Esophagus muscularis mucosa (tissue), 4 donors: ENCODE measurements at regions not wholly inside any gene's neighbourhood (a gene's known extent, or its start where the extent isn't known, plus 50 kb on each side); places are given as distances from the start of the nearest gene placed in this dataset.

Source experiments
- DNase-seq: peaks from one replicate; pipeline ENCODE4 v3.0.0-alpha.2; 2017; ENCODE audit errors: extremely low spot score
- H3K27ac ChIP-seq, 4 donors: fragments of 200-600 bp; sonication (generic); replicated peaks in 1 of 4; 1 replicate in 3 of 4; 2 replicates in 1 of 4; pipeline ENCODE4 v1.5.1; 2016 to 2019; ENCODE audit warnings: mild to moderate bottlenecking in 1 of 4
- H3K27me3 ChIP-seq, 4 donors: fragments of 200-600 bp; sonication (generic); one replicate each; pipeline versions ENCODE4 v1.5.1 to v1.6.0; 2016 to 2019
- H3K36me3 ChIP-seq, 4 donors: fragments of 200-600 bp; sonication (generic); one replicate each; pipeline ENCODE4 v1.5.1; 2016 to 2019
- H3K4me1 ChIP-seq, 4 donors: fragments of 200-600 bp; sonication (generic); one replicate each; pipeline ENCODE4 v1.5.1; 2016 to 2019
- H3K4me3 ChIP-seq, 4 donors: fragments of 200-600 bp; sonication (generic); 1 replicate in 2 of 4; 2 replicates in 2 of 4; pipeline ENCODE4 v1.5.1; 2016 to 2019; ENCODE audit warnings: mild to moderate bottlenecking in 4 of 4, moderate library complexity in 1 of 4
- H3K9me3 ChIP-seq, 4 donors: fragments of 200-600 bp; sonication (generic); 1 replicate in 3 of 4; 2 replicates in 1 of 4; pipeline ENCODE4 v1.5.1; 2016 to 2019
- EP300 ChIP-seq: sonication (generic); formaldehyde crosslinking; IDR thresholded peaks from one replicate; pipeline ENCODE4 v1.6.1; 2017; ENCODE audit warnings: antibody characterized with exemption
- POLR2A ChIP-seq: fragments of 450-650 bp; IDR thresholded peaks from one replicate; pipeline ENCODE4 v1.6.1; 2017; ENCODE audit warnings: antibody characterized with exemption, moderate library complexity, mild to moderate bottlenecking, low read depth
- POLR2AphosphoS5 ChIP-seq, 2 donors: sonication (generic); formaldehyde crosslinking; IDR thresholded peaks; one replicate each; pipeline ENCODE4 v1.6.1; 2017; ENCODE audit warnings: antibody characterized with exemption in 2 of 2
- WGBS: methylation state at CpG from one replicate; pipeline ENCODE4 v1.1.5; 2018; 5-methylcytosine and 5-hydroxymethylcytosine counted together
- intact Hi-C: fragments of 100-400 bp; cut with DNase I; formaldehyde crosslinking; loops from one replicate; pipeline ENCODE4 v1.15.1; 2023
- TF ChIP-seq, protein P1 (sequence below), 3 experiments: fragments of 200-600 bp in 2 of 3; fragments of 450-650 bp in 1 of 3; sonication (generic) in 2 of 3; IDR thresholded peaks; one replicate each; pipeline ENCODE4 v1.5.1; 2017 to 2019; ENCODE audit warnings: antibody characterized with exemption in 3 of 3, mild to moderate bottlenecking in 2 of 3, moderate library complexity in 1 of 3

- Histone ChIP-seq H3K27ac (peak overlapping the region in 1 of 4 donors; percentile 4), H3K4me1 (peaks cover 0 to 6% (median 2%) of the 10 kb centered on the region in 4 donors), H3K4me3 (no peak overlapping the region), H3K9me3 (no peaks in the 10 kb centered on the region), H3K27me3 (no peaks in the 10 kb centered on the region), H3K36me3 (no peaks in the 10 kb centered on the region)
- intact Hi-C loops, result no loop called here
- no peak for DNase-seq
- TF ChIP-seq, protein P1, sequence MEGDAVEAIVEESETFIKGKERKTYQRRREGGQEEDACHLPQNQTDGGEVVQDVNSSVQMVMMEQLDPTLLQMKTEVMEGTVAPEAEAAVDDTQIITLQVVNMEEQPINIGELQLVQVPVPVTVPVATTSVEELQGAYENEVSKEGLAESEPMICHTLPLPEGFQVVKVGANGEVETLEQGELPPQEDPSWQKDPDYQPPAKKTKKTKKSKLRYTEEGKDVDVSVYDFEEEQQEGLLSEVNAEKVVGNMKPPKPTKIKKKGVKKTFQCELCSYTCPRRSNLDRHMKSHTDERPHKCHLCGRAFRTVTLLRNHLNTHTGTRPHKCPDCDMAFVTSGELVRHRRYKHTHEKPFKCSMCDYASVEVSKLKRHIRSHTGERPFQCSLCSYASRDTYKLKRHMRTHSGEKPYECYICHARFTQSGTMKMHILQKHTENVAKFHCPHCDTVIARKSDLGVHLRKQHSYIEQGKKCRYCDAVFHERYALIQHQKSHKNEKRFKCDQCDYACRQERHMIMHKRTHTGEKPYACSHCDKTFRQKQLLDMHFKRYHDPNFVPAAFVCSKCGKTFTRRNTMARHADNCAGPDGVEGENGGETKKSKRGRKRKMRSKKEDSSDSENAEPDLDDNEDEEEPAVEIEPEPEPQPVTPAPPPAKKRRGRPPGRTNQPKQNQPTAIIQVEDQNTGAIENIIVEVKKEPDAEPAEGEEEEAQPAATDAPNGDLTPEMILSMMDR (IDR thresholded peaks at IDR 0.05), result no peak
- no peak for TF ChIP-seq POLR2AphosphoS5 (IDR thresholded peaks at IDR 0.05)
- no peak for TF ChIP-seq EP300
- TF ChIP-seq POLR2A, result no peak
- 71% methylated on average over 8 of the region's 8 CpGs for WGBS
These were observed 310.7 kb downstream of the SFMBT2 start for GRCh38 chr10:7100032-7100702.

DNA sequence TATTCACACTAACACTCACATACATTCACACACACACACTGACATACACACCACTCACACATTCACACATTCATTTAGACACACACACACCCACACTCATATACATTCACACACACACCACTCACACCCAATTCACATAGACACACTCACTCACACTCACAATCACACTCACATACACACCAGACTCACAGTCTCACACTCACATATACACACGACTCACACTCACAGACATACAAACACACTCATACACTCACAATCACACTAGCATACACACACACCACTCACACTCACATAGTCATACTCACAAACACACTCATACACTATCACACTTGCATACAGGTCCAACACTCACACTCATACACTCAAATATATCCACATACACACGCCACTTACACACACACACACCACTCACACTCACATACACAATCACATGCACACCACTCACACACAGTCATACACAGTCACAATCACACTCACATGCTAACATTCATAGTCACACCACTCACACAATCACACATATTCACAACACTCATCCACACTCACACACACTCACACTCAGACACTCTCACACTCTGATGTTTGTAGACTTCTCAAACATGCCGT lies 312.6 kb downstream of the SFMBT2 start:
- Histone ChIP-seq H3K4me3 (no peak overlapping the region), H3K27ac (no peak overlapping the region), H3K27me3 (no peaks in the 10 kb centered on the region), H3K4me1 (peaks cover 0 to 9% (median 2%) of the 10 kb centered on the region in 4 donors), H3K9me3 (no peaks in the 10 kb centered on the region), H3K36me3 (no peaks in the 10 kb centered on the region)
- TF ChIP-seq, protein P1 (IDR thresholded peaks at IDR 0.05), result no peak
- TF ChIP-seq POLR2AphosphoS5 (IDR thresholded peaks at IDR 0.05), result no peak
- TF ChIP-seq POLR2A, result no peak
- TF ChIP-seq EP300, result no peak
- intact Hi-C loops, result no loop called here
- DNase-seq, result no peak
- WGBS, result 88% methylated on average over 3 of the region's 3 CpGs

GRCh38 chr10:7094781-7095180 lies 316.1 kb downstream of the SFMBT2 start:
- no peaks in the 10 kb centered on the region for H3K9me3 ChIP-seq
- H3K27ac ChIP-seq, result no peak overlapping the region
- H3K4me1 ChIP-seq, result peaks cover 0 to 20% (median 19%) of the 10 kb centered on the region in 4 donors
- TF ChIP-seq POLR2A (no peak), EP300 (no peak), POLR2AphosphoS5 (IDR thresholded peaks at IDR 0.05) (no peak)
- TF ChIP-seq, protein P1 (IDR thresholded peaks at IDR 0.05), result no peak
- intact Hi-C loops, result no loop called here
- H3K27me3 ChIP-seq, result no peaks in the 10 kb centered on the region
- WGBS, result 69% methylated on average over 6 of the region's 6 CpGs
- no peaks in the 10 kb centered on the region for H3K36me3 ChIP-seq
- DNase-seq, result no peak
- no peak overlapping the region for H3K4me3 ChIP-seq

DNA sequence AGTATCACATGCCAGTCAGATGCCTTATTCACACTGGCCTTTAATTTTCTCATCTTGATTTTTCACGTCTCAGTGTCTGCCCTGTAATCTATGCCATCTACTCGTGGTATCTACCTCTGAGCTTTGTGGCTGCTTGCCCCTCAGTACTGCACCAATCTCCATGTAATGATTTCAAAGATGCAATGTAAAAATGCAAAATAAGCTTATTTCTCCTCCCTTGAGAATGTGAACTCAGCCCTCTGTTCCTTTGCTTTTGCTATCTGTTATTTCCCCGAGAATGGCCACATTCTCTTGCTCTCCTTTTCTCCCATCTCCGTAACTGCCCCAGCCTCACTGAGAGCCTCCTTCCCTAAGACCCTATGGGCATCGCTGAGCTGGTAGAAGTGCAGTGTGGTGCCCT lies 317.5 kb downstream of the SFMBT2 start:
- TF ChIP-seq POLR2AphosphoS5 (IDR thresholded peaks at IDR 0.05), result no peak
- no peak for TF ChIP-seq POLR2A
- TF ChIP-seq EP300, result no peak
- TF ChIP-seq, protein P1 (IDR thresholded peaks at IDR 0.05), result no peak
- Histone ChIP-seq H3K9me3 (no peaks in the 10 kb centered on the region), H3K4me1 (peaks cover 4 to 35% (median 32%) of the 10 kb centered on the region in 4 donors), H3K27ac (no peak overlapping the region), H3K4me3 (no peak overlapping the region), H3K36me3 (no peaks in the 10 kb centered on the region), H3K27me3 (no peaks in the 10 kb centered on the region)
- DNase-seq, result no peak
- intact Hi-C loops, result no loop called here
- WGBS, result 90% methylated on average over 5 of the region's 5 CpGs
